ENCODE measurements at regions not wholly inside any gene's neighbourhood (a gene's known extent, or its start where the extent isn't known, plus 50 kb on each side); places are given as distances from the start of the nearest gene placed in this dataset.

DNA sequence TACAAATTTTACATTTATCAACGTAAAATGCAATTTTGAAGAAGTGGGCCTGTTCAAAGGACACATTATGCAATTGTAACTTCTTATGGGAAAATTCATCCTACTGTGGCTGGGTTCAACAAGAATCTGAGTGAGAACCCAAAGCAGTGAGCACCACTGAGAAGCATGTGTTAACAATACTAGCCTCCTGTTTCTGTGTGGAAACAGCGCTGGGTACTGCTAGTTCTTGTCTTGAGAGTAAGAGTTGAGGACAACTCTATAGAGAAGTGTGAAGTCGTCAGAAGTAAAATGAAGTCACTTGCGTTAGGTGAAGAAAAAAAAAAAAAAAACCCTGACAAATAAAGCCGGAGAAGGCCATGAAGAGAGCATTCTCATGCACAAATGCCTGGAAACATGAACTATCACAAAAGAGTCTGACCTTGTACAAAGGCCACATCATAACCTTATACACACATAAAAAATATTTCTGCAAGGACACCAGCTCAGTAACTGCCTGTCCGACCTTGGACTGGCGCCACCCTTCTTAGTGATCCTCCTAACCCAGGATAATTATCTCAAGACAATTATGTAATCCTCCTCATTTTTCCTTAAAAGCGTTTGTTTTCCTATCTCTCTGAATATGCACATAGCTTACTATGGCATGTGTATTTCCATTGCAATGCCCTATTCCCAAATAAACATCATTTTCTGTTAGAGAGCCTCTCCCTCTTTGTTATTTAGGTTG lies 554.9 kb downstream of the HTR7 start:
- DNase-seq (ENCODE audit: extremely low spot score, insufficient read length, low read depth): no peak

GRCh38 chr10:90304533-90304932 lies 553.3 kb downstream of the HTR7 start:
- DNase-seq (ENCODE audit: extremely low spot score, insufficient read length, low read depth) (no peak), FAIRE-seq (no peak)

More for the DNA sequence above, 554.9 kb downstream of the HTR7 start:
- no peak for FAIRE-seq

DNA sequence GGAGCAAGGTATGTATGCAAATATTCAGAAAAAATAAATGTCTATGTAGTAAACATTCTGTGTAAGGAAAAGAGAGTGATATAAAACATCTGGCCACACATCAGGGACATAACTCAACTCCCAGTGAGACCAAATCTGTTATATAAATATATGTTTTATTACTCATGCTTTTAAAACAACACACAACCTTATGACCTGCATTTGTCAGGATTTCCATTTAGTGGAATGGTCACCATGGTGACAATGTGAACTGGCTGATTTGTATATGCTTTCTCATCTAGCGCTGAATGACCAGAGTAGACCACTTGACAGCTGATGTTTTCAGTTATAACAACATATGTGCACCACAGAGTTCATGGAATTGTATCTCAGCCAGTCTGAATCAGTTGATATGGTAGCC lies 551.7 kb downstream of the HTR7 start:
- DNase-seq (ENCODE audit: extremely low spot score, insufficient read length, low read depth): no peak
- no peak for FAIRE-seq

GRCh38 chr10:90308223-90308622 lies 549.6 kb downstream of the HTR7 start:
- FAIRE-seq: no peak
- no peak for DNase-seq (ENCODE audit: extremely low spot score, insufficient read length, low read depth)

DNA sequence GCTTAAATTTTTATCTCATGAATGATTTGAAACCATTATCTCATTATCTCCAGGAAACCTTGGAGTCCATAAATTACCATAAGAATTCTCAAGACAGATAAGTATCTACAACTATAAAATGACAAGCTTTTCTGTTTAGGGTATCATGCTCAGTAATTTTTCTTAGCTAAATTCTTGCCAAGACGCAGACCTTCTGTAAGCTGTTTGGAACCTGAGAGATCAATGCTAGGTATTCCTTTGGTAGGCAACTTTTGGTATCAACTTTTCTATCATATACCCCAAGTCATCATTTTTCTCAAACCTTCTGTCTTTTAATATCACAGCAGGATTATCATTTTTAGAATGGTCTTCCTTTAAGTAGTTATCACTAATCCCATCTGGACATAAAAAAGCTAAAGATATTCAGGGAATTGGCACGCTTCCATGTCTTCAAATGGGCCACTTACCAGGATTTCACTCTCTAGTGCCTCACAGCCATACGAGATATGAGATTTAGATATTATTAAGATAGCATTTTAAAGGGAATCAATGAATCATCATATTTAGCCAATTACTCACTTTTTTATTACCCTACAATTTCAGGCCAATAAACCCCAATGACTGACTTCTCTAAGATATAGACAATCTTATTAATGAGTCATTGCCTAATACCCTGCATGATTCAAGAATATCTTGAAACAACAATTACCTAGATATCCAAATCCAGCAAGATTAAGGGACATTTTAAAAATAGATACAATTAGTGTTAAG lies 544.1 kb downstream of the HTR7 start:
- FAIRE-seq (no peak), DNase-seq (ENCODE audit: extremely low spot score, insufficient read length, low read depth) (no peak)

DNA sequence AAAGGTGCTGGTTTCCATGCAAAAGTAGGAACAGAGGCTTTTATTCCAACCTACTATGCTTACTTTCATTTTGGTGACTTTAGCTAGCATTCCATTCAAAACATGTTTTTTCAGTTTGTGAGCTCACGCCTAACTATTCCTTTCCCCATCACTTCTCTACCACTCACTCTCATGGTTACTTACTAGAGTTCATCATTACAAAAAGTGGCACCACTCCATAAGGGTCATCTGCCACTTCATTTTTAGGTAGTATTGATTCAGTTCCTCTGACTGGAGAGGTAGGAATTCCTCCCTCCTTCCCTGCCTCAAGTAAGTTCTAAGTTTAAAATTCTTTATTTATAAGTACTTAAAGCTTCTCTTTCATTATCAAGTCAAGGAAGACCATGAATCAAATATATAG lies 543.1 kb downstream of the HTR7 start:
- FAIRE-seq: no peak
- no peak for DNase-seq (ENCODE audit: extremely low spot score, insufficient read length, low read depth)

- no peak for DNase-seq (ENCODE audit: extremely low spot score, insufficient read length, low read depth)
- no peak for FAIRE-seq
Observed at GRCh38 chr10:90317172-90317571, 540.7 kb downstream of the HTR7 start.

- FAIRE-seq: no peak
- no peak for DNase-seq (ENCODE audit: extremely low spot score, insufficient read length, low read depth)
Observed at GRCh38 chr10:90318659-90319058, 539.2 kb downstream of the HTR7 start.

DNA sequence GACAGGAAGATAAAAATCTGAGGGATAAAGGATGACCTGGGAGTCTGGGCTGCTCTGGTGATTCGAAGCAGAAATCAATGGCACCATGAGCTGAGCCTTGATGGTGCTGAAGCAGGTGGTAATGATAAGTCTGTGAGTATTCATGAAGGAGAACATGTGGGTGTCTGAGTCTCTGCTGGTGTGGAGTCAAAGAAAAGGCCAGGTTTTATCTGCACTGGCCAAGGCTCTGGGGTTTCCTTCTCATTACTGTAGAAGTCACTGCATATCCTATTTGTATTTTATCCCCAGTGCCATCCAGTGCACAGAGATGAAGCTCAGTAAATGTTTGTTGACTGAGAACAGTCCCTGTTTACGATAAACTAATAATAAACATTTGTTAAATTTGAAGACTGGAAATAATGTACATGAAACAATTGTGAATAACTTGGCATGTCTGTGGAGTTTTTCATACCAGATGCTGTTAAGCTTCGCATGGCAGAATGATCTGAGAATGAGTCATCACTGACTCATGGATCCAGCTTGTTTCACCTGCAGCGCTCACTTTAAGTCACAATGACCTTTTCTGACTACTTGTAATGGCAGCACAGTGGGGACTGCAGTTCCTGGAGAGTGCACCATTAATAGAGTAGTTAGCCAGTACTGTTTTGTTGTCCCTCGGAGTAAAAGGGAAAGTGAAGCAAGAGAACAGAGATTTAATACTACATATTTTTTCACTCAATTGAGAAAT lies 538.5 kb downstream of the HTR7 start:
- DNase-seq (ENCODE audit: extremely low spot score, insufficient read length, low read depth): no peak
- no peak for FAIRE-seq

GRCh38 chr10:90321132-90321816 lies 536.6 kb downstream of the HTR7 start:
- no peak for FAIRE-seq
- DNase-seq (ENCODE audit: extremely low spot score, insufficient read length, low read depth): no peak

GRCh38 chr10:90326498-90327267 lies 531.2 kb downstream of the HTR7 start:
- FAIRE-seq: no peak
- DNase-seq (ENCODE audit: extremely low spot score, insufficient read length, low read depth): no peak

GRCh38 chr10:90327611-90328010 lies 530.2 kb downstream of the HTR7 start:
- FAIRE-seq (no peak), DNase-seq (ENCODE audit: extremely low spot score, insufficient read length, low read depth) (no peak)

DNA sequence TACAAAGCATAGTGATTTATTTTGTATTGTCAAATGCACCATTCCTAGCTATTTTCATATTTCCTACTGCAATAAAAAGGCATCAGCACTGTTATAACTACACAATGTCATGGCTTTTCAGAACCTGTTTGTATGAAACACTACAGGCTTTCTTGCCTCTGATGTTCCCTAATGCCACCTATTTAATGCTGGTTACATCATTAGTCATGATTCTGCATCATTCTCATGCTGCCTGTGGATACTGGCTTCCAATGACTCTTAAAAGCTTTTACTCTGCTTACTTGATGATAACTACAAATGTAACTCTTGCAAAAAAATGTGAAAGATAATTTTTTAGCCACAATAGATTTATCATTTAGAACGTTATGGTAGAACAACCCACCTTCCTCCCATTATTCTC lies 529.4 kb downstream of the HTR7 start:
- no peak for DNase-seq (ENCODE audit: extremely low spot score, insufficient read length, low read depth)
- no peak for FAIRE-seq

DNA sequence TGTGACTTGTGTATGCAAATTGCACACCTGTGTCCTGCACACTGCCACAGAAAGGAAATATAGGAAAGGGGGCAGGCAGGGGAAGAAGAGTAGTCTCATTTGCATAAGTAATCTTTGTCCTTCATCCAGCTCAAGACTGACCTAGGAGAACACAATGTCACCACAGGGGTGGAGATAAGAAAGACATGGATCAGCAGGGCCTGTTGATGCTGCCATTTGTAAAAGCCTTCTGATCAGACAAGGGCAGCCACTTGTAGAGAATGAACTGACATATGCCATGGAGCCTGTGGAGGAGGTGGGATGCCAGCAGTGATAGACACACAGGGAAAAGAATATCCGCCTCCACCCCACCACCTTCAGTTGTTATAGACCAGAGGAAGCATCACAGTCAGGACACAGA lies 528.9 kb downstream of the HTR7 start:
- DNase-seq (ENCODE audit: extremely low spot score, insufficient read length, low read depth) (no peak), FAIRE-seq (no peak)

- DNase-seq (ENCODE audit: extremely low spot score, insufficient read length, low read depth) (no peak), FAIRE-seq (no peak)
Observed at GRCh38 chr10:90337316-90337715, 520.5 kb downstream of the HTR7 start.

DNA sequence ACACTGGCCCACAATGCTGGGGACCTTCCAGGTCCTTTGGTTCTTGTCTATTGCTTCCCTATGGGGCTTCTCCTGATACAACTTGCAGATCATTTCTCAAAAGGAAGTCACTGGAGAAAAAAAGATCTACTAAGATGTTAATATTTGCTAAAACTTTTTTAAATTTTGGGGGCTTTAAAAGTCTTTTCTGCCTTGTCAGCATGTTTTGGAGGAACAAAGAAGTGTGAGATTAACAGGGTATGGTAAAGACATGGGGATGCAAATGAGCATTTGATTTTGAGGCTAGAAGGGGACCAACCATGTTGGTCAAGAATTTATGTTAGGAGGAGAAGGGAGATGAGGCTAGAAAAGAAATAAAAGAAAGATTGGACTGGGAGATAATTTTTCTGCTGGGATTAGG lies 515.4 kb downstream of the HTR7 start:
- FAIRE-seq: no peak
- DNase-seq (ENCODE audit: extremely low spot score, insufficient read length, low read depth): no peak

DNA sequence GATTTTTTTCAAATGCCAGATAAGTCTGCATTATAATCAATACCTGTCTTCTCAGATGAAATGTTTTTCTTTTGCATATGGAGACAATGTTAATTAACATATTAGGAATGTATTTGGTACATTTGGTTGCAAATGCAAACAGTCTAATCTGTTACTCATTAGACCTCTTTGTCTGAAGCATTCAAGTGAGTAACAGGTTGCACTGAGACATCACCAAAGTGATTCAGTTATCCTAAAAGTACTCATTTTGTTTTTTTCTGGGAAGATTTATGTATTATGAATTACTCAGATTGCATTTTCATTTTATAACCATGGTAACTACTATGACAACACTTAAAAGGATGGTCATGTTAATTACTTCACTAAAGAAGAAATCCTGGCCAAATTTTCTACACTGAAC lies 513.6 kb downstream of the HTR7 start:
- DNase-seq (ENCODE audit: extremely low spot score, insufficient read length, low read depth) (no peak), FAIRE-seq (no peak)

- FAIRE-seq: no peak
- no peak for DNase-seq (ENCODE audit: extremely low spot score, insufficient read length, low read depth)
Observed at GRCh38 chr10:90347239-90347638, 510.6 kb downstream of the HTR7 start.

DNA sequence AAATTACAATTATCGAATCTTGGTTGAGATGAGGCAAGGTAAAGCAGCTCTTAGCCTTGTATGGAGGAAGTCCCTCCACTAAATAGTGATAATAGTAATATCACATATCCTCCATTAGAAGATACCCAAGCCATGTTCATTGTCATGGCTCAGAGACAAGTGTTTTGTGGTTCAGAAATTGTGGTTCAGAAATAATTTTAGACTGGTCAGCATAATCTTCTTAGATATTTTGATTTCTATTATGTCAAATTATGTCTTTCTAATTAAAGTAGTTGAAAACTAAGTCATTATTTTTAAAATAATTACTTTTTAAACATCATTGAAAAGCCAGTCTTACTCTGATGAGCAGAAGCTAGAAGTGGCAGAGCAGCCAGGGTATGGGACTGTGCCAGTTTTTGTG lies 507.7 kb downstream of the HTR7 start:
- FAIRE-seq: no peak
- DNase-seq (ENCODE audit: extremely low spot score, insufficient read length, low read depth): no peak

GRCh38 chr10:90352288-90352687 lies 505.6 kb downstream of the HTR7 start:
- DNase-seq (ENCODE audit: extremely low spot score, insufficient read length, low read depth): no peak
- FAIRE-seq: no peak

Measured in GM18507 (cell line).